ENCODE measurements at regions not wholly inside any gene's neighbourhood (a gene's known extent, or its start where the extent isn't known, plus 50 kb on each side); places are given as distances from the start of the nearest gene placed in this dataset.
"Not testable (repeated sequence)": the region's sequence is repeated elsewhere in the genome, so short reads cannot be mapped to it uniquely, and the experiment has no call there.

DNA sequence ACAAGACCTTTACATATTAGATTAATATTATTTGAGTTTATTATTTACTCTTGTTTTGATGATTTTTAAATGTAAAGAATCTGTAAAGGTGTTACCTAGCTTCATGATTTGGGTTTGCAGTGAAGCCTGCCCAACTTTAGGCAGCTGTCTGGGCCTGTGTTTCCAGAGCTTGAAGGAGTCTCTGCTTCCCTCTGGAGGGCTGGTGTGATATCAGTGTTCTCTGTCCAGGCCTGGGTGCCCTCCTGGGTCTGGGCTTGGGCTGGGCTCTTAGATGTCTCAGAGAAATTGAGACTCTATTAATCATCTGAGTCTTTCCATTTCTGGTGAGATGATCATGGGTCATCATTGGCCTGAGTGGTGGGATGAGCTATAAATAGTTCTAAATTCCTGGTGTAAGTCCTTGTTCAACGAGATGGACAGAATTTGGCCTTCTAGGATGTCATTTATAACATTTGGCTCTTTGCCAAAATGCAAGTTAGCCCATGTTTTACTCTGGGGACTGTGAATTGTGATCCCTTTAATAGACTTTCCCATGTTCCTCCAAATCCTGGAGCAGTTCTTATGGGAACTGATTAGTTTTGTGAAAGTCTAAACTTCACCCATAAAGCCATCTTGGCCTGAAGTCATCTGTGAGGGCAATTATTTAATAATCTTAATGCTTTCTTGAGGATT is 397.3 kb downstream of the TMEM121 start:
- not testable (repeated sequence) for DNase-seq

GRCh38 chr14:105924951-105925591 is 398.7 kb downstream of the TMEM121 start:
- no peak for DNase-seq

- DNase-seq: no peak
Observed at GRCh38 chr14:105925615-105926372, 399.4 kb downstream of the TMEM121 start.

GRCh38 chr14:105926373-105927095 is 400.2 kb downstream of the TMEM121 start:
- no peak for DNase-seq

DNA sequence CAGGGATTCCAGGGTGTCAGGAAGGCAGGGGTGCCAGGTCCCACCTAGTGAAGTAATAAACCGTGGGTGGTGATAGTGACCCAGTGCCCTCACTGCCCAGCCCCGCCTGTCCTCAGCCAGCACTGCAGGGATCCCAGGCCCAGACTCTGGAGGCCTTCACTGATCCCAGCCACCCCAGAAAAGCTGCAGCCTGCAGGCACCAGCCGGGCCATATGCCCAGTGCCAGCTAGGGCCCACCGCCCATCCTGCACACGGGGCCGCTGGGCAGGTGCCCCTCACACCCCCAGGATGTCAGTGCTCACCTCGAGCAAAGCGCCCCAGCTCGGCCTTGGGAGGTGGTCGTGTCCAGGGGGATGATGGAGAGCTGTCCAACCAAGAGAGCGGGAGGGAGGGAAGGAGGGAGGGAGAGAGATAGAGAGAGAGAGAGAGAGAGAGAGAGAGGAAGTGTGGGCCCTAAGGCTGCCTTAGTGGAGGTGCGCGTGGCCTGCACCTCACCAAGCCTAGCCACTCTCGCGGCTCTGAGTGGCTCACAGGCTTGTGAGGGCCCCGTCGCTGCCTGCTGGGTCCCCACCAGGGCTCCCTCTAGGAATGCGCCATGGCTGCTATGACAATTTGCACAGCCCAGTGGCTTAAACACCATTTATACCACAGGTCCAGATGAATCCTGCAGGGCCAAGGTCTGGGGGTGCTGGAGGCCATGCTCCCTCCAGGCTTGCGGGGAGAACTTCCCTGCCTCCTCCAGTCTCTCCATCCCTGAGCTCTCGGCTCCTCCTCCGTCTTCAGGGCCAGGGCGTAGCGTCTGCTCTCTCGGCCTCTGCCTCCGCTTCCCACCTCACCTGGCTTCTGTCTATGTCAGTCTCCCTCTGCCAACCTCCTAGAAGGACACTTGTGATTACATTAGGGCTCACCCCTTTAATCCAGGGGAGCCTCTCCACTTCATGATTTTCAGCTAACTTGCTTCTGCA is 401.0 kb downstream of the TMEM121 start:
- DNase-seq: no peak

- not testable (repeated sequence) for DNase-seq
Observed at GRCh38 chr14:105928171-105929111, 402.1 kb downstream of the TMEM121 start.

DNA sequence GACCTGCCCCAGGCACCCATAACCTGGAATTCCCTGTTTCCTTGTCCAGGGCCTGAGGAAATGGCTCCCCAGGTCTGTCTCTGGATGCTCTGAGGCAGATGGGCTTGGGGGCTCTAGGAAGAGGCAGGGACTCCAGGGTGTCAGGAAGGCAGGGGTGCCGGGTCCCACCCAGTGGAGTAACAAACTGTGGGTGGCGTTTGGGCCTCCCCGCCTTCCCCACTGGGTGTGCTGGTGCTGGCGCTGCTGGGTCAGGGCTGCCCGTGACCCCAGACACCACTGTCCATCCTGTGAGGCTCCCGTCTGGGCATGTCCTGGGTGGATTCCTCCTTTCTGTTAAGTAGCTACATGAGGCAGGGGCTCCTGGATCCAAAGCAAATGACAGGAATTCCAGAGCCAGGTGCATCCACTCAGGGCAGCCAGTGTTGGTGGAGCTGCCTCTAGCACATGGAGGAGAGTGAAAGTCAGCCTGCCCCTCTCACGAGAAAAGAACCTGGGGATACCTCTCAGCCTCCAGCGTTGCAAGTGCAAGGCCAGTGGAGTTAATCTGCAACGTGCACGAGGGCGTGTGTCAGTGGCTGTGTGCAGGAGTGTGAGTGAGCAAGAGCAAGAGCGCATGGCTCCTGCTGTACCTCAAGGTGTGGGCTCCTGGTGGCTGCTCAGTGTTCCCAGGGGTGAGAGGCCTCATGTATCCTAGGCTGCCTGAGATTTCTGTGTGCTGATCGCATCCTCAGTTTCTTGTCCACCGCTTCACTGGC is 403.1 kb downstream of the TMEM121 start:
- DNase-seq: no peak

DNA sequence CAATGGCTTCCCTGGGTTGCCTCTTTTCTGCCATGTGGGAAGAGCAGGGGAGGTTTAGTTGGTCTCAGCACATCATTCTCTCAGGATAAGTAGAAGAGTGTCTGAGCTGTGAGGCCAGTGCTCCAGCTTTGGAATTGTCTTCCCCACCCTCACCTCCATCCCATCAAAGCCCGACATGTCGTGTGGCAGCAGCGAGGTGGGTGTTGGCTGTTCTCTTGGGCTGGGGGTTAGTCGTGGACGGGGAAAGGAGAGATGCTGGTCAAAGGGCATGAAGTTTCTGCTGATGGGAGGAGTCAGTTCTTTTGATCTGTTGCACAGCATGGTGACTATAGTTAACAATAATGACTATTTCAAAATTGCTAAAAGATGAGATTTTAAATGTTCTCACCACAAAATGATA is 404.2 kb downstream of the TMEM121 start:
- DNase-seq: no peak

- DNase-seq: no peak
Observed at GRCh38 chr14:105931808-105932483, 405.6 kb downstream of the TMEM121 start.

DNA sequence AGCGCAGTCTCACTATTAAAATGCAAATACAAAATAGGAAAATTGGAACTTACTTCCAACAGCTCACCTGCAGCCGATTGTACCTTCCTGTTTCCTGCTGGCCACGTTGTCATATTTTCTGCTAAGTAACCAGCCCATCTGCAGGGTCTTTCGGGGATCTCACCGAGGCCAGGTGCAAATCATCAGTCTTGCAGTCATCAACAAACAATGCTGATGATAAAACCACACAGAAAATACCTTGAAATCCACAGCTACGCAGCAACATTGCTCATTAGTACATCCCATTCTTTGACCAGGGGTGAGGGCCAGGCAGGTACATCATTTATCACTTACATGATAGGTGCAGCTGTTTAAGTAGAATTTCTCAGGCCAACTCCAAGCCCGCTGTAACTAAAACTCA is 406.9 kb downstream of the TMEM121 start:
- no peak for DNase-seq

DNA sequence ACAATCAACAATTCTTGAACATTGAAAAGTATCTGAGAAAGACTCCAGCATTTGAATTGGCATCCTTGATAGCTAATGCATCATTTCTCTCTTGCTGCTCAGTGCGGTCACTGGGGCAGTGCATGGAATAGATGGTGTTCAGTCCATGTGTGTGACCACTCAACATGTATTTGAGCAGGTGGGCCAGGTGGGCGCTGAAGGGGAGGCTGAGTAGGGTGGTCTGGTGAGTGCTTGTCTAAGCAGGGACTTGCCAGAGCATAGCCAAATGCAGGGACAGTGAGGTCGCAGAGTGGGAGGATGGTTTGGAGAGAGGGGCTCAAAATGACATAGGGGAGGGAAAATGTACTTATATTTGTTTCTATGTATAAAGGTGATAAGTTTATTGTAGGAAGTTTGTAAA is 409.0 kb downstream of the TMEM121 start:
- DNase-seq: no peak

- DNase-seq: no peak
Observed at GRCh38 chr14:105937253-105938054, 411.1 kb downstream of the TMEM121 start.

DNA sequence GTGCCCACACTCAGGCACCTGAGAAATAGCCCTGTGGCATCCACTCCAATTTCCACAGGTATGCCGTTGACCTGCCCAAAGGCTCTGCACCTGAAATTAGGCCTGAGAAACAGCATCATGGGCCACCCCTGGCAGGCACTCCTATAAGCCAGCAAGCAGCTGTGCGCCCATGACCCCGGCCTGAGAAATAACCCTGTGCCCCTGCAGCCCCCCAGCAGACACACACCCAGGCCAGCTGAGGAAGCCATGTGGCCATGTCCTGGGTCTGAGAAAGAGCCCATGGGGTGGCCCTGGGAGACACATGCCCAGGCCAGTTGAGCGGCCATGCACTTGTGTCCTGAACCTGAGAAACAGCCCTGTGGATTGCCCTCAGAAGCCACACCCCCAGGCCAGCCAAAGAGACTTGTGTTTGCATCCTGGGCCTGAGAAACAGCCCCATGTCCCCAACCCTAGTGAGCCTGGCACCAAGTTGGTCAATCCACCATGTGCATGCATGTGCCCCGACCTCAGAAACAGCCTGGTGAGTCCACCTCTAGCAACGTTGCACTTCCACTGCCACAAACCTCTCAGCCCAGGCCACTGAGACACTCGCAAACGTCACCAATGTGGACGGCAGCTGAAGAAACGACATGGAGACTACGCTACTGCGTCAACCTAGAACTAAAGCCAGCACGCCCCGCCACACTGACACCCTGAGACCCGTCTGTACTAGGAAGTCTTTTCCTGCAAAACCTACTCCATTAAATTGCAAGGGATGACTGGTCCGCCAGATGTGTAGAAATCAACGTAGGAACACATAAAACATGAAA is 411.9 kb downstream of the TMEM121 start:
- no peak for DNase-seq

DNA sequence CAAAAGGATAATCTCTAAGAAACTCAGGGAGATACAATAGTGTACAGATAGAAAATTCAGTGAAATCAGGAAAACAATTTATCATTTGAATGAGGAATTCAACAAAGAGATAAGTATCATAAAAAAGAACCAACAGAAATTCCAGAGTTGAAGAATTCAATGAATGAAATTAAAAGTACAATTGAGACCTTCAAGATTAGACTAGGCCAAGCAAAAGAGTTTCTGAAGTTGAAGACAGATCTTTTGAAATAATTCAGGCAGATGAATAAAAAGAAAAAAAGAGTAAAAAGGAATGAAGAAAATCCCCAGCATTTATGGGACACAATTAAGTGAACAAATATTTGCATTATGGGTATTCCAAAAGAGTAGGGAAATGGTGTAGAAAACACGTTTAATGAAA is 412.6 kb downstream of the TMEM121 start:
- DNase-seq: no peak

DNA sequence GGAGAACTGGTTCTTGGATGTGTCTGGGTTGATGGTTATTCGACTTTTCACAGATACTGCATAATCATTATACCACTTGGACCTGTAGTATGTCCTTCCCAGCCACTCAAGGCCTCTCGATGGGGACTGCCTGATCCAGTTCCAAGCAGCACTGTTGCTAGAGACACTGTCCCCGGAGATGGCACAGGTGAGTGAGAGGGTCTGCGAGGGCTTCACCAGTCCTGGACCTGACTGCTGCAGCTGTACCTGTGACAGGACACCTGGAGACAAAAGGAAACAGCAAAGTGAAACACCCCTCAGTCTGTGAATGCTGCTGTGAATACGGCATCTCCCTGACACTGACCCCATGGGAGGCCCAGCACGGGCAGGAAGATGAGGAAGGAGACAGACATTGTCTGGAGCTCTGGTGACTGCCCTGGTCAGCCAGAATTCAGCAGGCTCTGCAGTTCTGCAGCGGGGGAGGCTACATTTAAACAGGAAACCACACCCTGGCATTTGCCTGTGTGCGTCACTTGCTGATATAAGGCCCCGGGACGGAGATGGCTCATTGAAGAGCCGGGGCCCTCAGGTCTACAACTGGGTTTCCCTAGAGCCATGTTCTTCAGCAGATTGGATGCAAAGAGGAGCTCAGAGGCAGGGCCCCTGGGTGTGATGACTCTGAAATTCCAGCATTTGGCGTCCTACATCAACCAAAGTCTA is 413.6 kb downstream of the TMEM121 start:
- no peak for DNase-seq

GRCh38 chr14:105940534-105941225 is 414.3 kb downstream of the TMEM121 start:
- no peak for DNase-seq
